ENCODE measurements at regions not wholly inside any gene's neighbourhood (a gene's known extent, or its start where the extent isn't known, plus 50 kb on each side); places are given as distances from the start of the nearest gene placed in this dataset.

DNA sequence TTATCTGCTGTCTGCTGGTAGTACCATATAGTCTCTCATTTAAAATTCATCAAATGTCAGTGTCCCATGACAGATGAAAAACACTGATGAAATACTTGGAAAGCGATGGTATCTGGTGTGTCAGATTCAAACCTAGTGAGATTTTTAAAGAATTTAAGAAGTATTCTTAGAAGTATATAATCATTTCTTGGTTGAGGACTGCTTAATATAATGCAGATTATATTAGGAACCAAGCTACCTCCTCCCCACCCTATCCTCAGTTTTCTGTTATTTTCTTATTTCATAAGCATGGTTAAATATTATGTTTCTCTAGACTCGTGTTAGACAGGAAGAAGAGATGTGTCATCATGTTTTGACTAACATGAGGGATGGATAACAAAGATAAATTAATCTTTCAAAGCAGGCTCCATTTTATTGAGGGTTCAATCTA lies 118.5 kb downstream of the GLUD2 start:
- DNase-seq, result no peak
- Histone ChIP-seq H3K36me3 (no peaks in the 10 kb centered on the region), H3K4me1 (no peaks in the 10 kb centered on the region), H3K27ac (no peak overlapping the region), H3K27me3 (replicated peaks in 1 of 7) (peaks cover 0 to 5% (median 0%) of the 10 kb centered on the region in 7 donors), H3K9me3 (no peaks in the 10 kb centered on the region), H3K4me3 (no peak overlapping the region)
- TF ChIP-seq, protein P1, sequence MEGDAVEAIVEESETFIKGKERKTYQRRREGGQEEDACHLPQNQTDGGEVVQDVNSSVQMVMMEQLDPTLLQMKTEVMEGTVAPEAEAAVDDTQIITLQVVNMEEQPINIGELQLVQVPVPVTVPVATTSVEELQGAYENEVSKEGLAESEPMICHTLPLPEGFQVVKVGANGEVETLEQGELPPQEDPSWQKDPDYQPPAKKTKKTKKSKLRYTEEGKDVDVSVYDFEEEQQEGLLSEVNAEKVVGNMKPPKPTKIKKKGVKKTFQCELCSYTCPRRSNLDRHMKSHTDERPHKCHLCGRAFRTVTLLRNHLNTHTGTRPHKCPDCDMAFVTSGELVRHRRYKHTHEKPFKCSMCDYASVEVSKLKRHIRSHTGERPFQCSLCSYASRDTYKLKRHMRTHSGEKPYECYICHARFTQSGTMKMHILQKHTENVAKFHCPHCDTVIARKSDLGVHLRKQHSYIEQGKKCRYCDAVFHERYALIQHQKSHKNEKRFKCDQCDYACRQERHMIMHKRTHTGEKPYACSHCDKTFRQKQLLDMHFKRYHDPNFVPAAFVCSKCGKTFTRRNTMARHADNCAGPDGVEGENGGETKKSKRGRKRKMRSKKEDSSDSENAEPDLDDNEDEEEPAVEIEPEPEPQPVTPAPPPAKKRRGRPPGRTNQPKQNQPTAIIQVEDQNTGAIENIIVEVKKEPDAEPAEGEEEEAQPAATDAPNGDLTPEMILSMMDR (IDR thresholded peaks at IDR 0.05 in 8 of 11, conservative IDR thresholded peaks at IDR 0.05 in 3 of 11), result no peak
- TF ChIP-seq POLR2A (IDR thresholded peaks at IDR 0.05), result no peak
- TF ChIP-seq POLR2AphosphoS5 (IDR thresholded peaks at IDR 0.05), result no peak
- intact Hi-C loops (cut with DNase I; ENCODE audit: low total_unique reads), result no loop called here
- WGBS, 5 donors, result 48 to 57% (median 56%) methylated on average over 2 of the region's 2 CpGs

DNA sequence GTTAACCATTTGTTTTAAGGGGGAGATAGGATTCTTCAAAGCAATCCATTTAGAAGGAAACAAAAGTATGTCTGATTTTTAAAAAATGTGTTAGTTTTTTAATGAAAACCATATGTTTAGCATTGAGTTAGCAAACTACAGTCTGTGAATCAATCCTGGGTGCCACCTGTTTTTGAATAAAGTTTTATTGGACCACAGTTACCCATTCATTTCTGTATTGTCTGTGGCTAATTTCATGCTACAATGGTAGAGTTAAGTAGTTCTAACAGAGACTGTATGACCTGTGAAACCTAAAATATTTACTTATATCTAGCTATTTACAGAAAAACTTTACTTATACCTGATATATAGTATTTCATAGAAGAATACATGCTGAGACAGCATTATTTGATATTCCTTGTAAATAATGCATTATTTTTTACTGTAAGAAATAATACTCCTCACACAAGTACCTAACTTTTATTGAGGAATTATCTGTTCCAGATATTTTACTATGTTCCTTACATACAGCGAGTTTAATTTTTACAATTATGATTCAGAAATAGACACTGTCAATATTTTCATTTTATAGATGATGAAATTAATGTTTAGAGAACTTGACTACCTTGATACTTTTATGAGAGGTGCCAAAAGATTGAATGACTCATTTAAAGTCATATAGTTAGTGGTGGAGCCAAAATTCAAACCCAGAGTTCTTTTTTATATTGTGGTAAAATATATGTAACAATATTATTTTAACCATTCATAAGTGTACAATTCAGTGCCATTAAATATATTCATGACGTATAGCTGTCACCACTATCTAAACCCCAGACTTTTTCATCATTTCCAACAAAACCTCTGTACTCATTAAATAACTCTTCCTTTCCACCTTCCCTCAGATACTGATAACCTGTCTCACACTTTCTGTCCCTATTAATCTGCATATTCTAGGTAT lies 122.0 kb downstream of the GLUD2 start:
- intact Hi-C loops (cut with DNase I; ENCODE audit: low total_unique reads), result no loop called here
- Histone ChIP-seq H3K4me1 (no peaks in the 10 kb centered on the region), H3K9me3 (no peaks in the 10 kb centered on the region), H3K36me3 (no peaks in the 10 kb centered on the region), H3K27me3 (replicated peaks in 1 of 7) (peaks cover 0 to 5% (median 0%) of the 10 kb centered on the region in 7 donors), H3K27ac (no peak overlapping the region), H3K4me3 (no peak overlapping the region)
- no peak for DNase-seq
- WGBS, 5 donors, result 46 to 82% (median 77%) methylated on average over 2 of the region's 2 CpGs
- TF ChIP-seq POLR2AphosphoS5 (IDR thresholded peaks at IDR 0.05) (no peak), POLR2A (IDR thresholded peaks at IDR 0.05) (no peak)
- TF ChIP-seq, protein P1 (IDR thresholded peaks at IDR 0.05 in 8 of 11, conservative IDR thresholded peaks at IDR 0.05 in 3 of 11), result no peak

DNA sequence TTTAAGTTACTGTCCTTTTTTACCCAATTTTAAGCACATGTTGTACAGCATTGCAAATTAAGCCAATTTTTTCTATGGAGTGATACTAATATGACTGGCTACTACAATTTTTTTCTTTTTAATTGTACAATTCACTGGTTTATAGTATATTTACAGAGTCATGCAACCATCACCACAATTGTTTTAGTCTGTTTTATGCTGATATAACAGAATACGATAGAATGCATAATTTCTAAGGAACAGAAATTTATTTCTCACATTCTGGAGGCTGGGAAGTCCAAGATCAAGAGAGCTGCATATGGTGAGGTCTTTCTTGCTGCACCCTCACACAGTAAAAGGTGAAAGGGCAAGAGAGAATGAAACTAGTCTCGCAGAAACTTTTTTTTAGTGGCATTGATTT lies 125.3 kb downstream of the GLUD2 start:
- Histone ChIP-seq H3K27ac (no peak overlapping the region), H3K4me3 (no peak overlapping the region), H3K9me3 (no peaks in the 10 kb centered on the region), H3K36me3 (no peaks in the 10 kb centered on the region), H3K4me1 (no peaks in the 10 kb centered on the region), H3K27me3 (replicated peaks in 1 of 7) (peaks cover 0 to 5% (median 0%) of the 10 kb centered on the region in 7 donors)
- no peak for DNase-seq
- TF ChIP-seq POLR2AphosphoS5 (IDR thresholded peaks at IDR 0.05) (no peak), POLR2A (IDR thresholded peaks at IDR 0.05) (no peak)
- TF ChIP-seq, protein P1 (IDR thresholded peaks at IDR 0.05 in 8 of 11, conservative IDR thresholded peaks at IDR 0.05 in 3 of 11), result no peak
- WGBS, 5 donors, result 73 to 80% (median 80%) methylated on average over 2 of the region's 2 CpGs
- intact Hi-C loops (cut with DNase I; ENCODE audit: low total_unique reads), result no loop called here

DNA sequence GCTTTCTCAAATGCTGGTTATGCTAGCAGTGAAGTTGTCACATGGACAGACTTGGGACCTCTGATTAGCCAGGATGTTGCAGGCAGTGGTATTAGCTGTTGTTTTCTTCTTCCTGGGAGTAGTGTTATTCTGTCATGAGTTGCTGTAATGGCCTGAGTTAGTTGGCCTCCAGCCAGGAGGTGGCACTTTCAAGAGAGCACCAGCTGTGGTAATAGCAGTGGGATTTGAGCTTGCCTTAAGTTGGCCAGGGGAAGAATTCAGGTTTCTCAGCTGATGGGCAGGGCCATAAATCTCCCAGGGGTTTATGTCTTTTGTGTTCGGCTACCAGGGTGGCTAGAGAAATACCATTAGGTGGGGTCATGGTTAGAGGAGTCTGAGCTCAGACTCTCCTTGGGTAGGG lies 132.6 kb downstream of the GLUD2 start:
- H3K36me3 ChIP-seq, result no peaks in the 10 kb centered on the region
- H3K4me3 ChIP-seq, result no peak overlapping the region
- H3K9me3 ChIP-seq, result peaks cover 0 to 3% (median 0%) of the 10 kb centered on the region in 8 donors
- H3K27ac ChIP-seq, result no peak overlapping the region
- no peak for DNase-seq
- intact Hi-C loops (cut with DNase I; ENCODE audit: low total_unique reads), result no loop called here
- no peaks in the 10 kb centered on the region for H3K27me3 ChIP-seq (replicated peaks in 1 of 7)
- no peak for TF ChIP-seq POLR2AphosphoS5 (IDR thresholded peaks at IDR 0.05)
- no peak for TF ChIP-seq POLR2A (IDR thresholded peaks at IDR 0.05)
- TF ChIP-seq, protein P1 (IDR thresholded peaks at IDR 0.05 in 8 of 11, conservative IDR thresholded peaks at IDR 0.05 in 3 of 11), result no peak
- H3K4me1 ChIP-seq, result no peaks in the 10 kb centered on the region
- 67 to 86% (median 75%) methylated on average over 1 of the region's 1 CpG for WGBS, 5 donors

All from spleen (tissue), 11 donors.